SK-N-SH treated with all-trans-retinoic acid at 6 μM for 48 hours (cell line): ENCODE measurements at regions not wholly inside any gene's neighbourhood (a gene's known extent, or its start where the extent isn't known, plus 50 kb on each side); places are given as distances from the start of the nearest gene placed in this dataset.

Source experiments
- ZNF70 ChIP-seq: fragments of 450-650 bp; formaldehyde crosslinking; IDR thresholded peaks from 2 replicates; pipeline ENCODE4 v1.5.0; 2020; ENCODE audit warnings: mild to moderate bottlenecking, moderate library complexity
- TF ChIP-seq, protein P1 (sequence below): fragments of 250-450 bp; sonication (Bioruptor Pico); IDR thresholded peaks from 2 replicates; pipeline ENCODE4 v1.8.0; 2020; ENCODE audit warnings: mild to moderate bottlenecking, moderate library complexity, borderline replicate concordance

DNA sequence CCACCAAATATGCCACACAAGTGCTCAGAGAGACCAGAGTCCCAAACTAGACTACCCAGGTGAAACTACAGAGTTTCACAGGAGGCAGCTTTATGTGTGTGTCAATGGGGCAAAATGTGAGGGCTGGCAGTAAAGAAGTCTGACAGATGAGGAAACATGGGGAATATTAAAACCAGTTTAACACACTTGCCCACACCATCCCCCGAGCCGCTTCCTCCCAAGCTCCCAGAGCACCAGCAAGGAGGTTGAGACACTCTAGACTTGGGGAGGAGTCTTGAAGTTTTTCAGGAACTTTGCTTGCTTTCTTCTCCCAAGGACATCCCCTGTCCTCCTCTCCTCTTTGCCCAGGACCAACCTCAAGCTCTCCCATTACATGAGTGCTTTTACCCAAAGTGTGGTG lies 94.7 kb upstream of the SPRY1 start:
- TF ChIP-seq ZNF70 (CRISPR knock-in tag): no peak
- TF ChIP-seq, protein P1, sequence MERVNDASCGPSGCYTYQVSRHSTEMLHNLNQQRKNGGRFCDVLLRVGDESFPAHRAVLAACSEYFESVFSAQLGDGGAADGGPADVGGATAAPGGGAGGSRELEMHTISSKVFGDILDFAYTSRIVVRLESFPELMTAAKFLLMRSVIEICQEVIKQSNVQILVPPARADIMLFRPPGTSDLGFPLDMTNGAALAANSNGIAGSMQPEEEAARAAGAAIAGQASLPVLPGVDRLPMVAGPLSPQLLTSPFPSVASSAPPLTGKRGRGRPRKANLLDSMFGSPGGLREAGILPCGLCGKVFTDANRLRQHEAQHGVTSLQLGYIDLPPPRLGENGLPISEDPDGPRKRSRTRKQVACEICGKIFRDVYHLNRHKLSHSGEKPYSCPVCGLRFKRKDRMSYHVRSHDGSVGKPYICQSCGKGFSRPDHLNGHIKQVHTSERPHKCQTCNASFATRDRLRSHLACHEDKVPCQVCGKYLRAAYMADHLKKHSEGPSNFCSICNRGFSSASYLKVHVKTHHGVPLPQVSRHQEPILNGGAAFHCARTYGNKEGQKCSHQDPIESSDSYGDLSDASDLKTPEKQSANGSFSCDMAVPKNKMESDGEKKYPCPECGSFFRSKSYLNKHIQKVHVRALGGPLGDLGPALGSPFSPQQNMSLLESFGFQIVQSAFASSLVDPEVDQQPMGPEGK (CRISPR knock-in tag): no peak
